Uterus (tissue), 2 donors: ENCODE measurements at regions not wholly inside any gene's neighbourhood (a gene's known extent, or its start where the extent isn't known, plus 50 kb on each side); places are given as distances from the start of the nearest gene placed in this dataset.

Experiments
- CTCF ChIP-seq, 4 experiments: fragments of 200-600 bp in 2 of 4; fragments of 450-650 bp in 2 of 4; sonication (generic) in 2 of 4; IDR thresholded peaks; one replicate each; pipeline ENCODE4 v1.5.1; 2016 to 2019; ENCODE audit warnings: antibody characterized with exemption in 4 of 4, mild to moderate bottlenecking in 2 of 4, moderate library complexity in 1 of 4
- POLR2A ChIP-seq, 2 donors: fragments of 450-650 bp; IDR thresholded peaks; one replicate each; pipeline ENCODE4 v1.6.1; 2016; ENCODE audit warnings: antibody characterized with exemption in 2 of 2, mild to moderate bottlenecking in 1 of 2, moderate library complexity in 1 of 2

GRCh38 chr9:113795811-113796392 is 80.2 kb upstream of the ZNF618 start:
- TF ChIP-seq CTCF (IDR thresholded peaks at IDR 0.05) (no peak), POLR2A (IDR thresholded peaks at IDR 0.05) (no peak)
